ENCODE measurements at regions not wholly inside any gene's neighbourhood (a gene's known extent, or its start where the extent isn't known, plus 50 kb on each side); places are given as distances from the start of the nearest gene placed in this dataset.

DNA sequence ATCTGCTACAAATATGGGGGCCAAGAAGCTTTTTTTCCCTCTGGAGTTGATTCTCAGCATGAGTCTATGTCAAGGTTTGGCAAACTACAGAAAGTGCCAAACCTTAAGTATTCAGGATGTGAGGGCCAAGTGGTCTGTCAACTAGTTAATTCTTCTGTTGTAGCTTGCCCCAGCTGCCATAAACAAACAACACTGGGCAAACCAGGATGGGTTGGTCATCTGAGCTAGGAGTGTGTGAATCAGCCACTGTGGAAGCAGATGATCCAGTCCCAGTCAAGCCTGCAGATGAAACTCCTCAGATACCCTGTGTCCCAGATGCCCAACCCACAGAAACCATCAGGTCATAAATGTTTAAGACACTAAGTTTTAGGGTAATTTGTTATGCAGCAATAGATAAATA, 103.0 kb upstream of the MOCS1 start:
- TF ChIP-seq, protein P1, sequence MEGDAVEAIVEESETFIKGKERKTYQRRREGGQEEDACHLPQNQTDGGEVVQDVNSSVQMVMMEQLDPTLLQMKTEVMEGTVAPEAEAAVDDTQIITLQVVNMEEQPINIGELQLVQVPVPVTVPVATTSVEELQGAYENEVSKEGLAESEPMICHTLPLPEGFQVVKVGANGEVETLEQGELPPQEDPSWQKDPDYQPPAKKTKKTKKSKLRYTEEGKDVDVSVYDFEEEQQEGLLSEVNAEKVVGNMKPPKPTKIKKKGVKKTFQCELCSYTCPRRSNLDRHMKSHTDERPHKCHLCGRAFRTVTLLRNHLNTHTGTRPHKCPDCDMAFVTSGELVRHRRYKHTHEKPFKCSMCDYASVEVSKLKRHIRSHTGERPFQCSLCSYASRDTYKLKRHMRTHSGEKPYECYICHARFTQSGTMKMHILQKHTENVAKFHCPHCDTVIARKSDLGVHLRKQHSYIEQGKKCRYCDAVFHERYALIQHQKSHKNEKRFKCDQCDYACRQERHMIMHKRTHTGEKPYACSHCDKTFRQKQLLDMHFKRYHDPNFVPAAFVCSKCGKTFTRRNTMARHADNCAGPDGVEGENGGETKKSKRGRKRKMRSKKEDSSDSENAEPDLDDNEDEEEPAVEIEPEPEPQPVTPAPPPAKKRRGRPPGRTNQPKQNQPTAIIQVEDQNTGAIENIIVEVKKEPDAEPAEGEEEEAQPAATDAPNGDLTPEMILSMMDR (conservative IDR thresholded peaks at IDR 0.05; ENCODE audit: low read depth, low read length), result no peak
- TF ChIP-seq EZH2 (IDR thresholded peaks at IDR 0.05; ENCODE audit: borderline replicate concordance, low read depth, low read length, poor library complexity, severe bottlenecking), result no peak

Data from A673 (cell line).